ENCODE measurements at regions not wholly inside any gene's neighbourhood (a gene's known extent, or its start where the extent isn't known, plus 50 kb on each side); places are given as distances from the start of the nearest gene placed in this dataset.
A peak's percentile ranks its signal among the peaks of the same experiment; 100 is the strongest.
"Not testable (repeated sequence)": the region's sequence is repeated elsewhere in the genome, so short reads cannot be mapped to it uniquely, and the experiment has no call there.

DNA sequence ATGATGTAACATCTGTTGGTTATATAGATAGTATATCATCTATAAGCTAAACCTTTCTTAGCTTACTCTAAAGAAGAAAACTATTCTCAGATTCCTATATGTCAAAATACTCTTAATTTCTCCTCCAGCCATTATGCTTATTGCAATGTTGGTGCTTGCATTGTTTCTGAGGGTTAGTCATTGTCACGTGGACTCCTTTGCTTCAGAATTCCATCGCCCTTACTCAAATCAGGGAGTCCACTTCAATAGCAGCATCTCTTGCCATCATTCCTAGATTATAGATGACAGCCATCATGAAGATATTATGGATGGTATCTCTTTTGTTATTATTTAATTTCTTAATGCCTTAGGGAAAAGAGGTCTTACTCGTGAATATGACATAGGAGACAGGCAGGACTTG, 776.1 kb downstream of the TENT5A start:
- no peak overlapping the region for H3K4me3 ChIP-seq (ENCODE audit: low read length)
- no peaks in the 10 kb centered on the region for H3K36me3 ChIP-seq (ENCODE audit: insufficient read depth, low read depth, low read length)
- no peak overlapping the region for H3K9ac ChIP-seq (ENCODE audit: low read depth, low read length)
- H3K27me3 ChIP-seq (ENCODE audit: insufficient read depth, low read length) = no peaks in the 10 kb centered on the region
- H3K9me3 ChIP-seq (ENCODE audit: insufficient read depth, low read depth, low read length) = peaks cover 4% of the 10 kb centered on the region; the same call in 1 of the 2 replicates
- H3K27ac ChIP-seq (ENCODE audit: low read length) = no peak overlapping the region
- peaks cover 9% of the 10 kb centered on the region; the same call in 1 of the 2 replicates for H3K4me1 ChIP-seq (ENCODE audit: insufficient read depth, low read length)

DNA sequence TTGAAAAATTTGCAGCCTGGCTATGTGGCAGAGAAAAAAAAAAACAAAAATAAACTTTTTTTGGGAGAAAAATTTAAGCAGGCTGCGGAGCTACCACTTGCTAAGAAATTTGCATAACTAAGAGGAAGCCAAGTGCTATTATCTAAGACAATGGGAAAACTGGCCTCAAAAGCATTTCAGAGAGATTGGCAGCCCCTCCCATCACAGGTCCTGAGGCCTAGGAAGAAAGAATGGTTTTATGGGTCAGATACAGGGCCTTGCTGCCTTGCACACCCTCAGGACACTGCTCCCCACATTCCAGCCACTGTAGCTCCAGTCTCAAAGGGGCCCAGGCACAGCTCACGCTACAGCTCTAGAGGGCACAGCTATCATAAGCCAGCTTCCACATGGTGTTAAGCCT, 777.9 kb downstream of the TENT5A start:
- peaks cover 9% of the 10 kb centered on the region; the same call in 1 of the 2 replicates for H3K4me1 ChIP-seq (ENCODE audit: insufficient read depth, low read length)
- 0 out of 2 replicates have a peak, but pooled peaks cover 4% of the 10 kb centered on the region for H3K9me3 ChIP-seq (ENCODE audit: insufficient read depth, low read depth, low read length)

DNA sequence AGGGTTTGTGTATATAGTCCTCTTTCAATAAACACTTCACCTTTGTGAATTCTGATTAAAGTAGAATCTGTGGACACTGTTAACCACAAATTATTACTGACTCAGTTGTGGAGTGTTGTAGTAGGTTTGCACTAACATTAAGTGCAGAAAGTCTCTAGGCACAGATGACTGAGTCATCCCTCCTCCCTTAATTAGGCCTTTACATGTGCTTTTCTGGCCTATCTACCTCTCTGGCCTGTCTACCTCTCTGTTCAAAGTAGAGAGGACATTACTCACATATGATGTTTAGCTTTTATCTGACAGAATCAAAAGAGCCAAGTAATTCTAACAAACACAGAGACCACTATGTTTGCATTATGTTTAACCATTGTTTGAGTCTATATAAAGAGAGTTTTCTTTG, 783.0 kb downstream of the TENT5A start:
- no peak overlapping the region for H3K27ac ChIP-seq (ENCODE audit: low read length)
- no peaks in the 10 kb centered on the region for H3K27me3 ChIP-seq (ENCODE audit: insufficient read depth, low read length)
- no peak overlapping the region for H3K4me3 ChIP-seq (ENCODE audit: low read length)
- H3K9ac ChIP-seq (ENCODE audit: low read depth, low read length) = no peak overlapping the region
- no peaks in the 10 kb centered on the region for H3K36me3 ChIP-seq (ENCODE audit: insufficient read depth, low read depth, low read length)
- H3K9me3 ChIP-seq (ENCODE audit: insufficient read depth, low read depth, low read length) = no peaks in the 10 kb centered on the region
- H3K4me1 ChIP-seq (ENCODE audit: insufficient read depth, low read length) = peaks cover 8% of the 10 kb centered on the region; the same call in 1 of the 2 replicates

More for the DNA sequence above, 777.9 kb downstream of the TENT5A start:
- Histone ChIP-seq H3K27ac (ENCODE audit: low read length) (no peak overlapping the region), H3K36me3 (ENCODE audit: insufficient read depth, low read depth, low read length) (no peaks in the 10 kb centered on the region), H3K9ac (ENCODE audit: low read depth, low read length) (no peak overlapping the region), H3K27me3 (ENCODE audit: insufficient read depth, low read length) (no peaks in the 10 kb centered on the region), H3K4me3 (ENCODE audit: low read length) (no peak overlapping the region)

DNA sequence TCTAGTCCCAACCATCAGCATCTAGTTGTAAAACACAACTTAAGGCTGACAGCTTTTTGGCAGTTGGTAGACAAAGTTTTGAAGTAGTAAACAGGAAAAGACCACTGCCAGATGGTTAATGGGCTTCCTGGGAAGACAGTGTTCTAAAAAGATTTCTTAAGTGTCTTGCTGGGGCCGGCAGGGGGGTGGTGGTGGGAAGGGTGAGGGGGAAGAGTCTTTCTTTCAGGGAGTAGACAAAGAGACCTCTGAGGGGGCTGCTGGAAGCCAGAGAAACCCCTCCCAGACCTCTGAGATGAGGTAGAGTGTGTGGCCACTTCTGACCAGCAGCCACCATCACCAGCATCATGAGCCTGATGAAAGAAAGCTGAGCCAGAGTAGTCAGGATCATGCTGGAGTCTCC, 784.9 kb downstream of the TENT5A start:
- no peaks in the 10 kb centered on the region for H3K9me3 ChIP-seq (ENCODE audit: insufficient read depth, low read depth, low read length)
- peaks cover 4% of the 10 kb centered on the region; the same call in 1 of the 2 replicates for H3K4me1 ChIP-seq (ENCODE audit: insufficient read depth, low read length)
- peak overlapping the region; percentile 35 for H3K27ac ChIP-seq (ENCODE audit: low read length)
- no peak overlapping the region for H3K9ac ChIP-seq (ENCODE audit: low read depth, low read length)
- H3K27me3 ChIP-seq (ENCODE audit: insufficient read depth, low read length) = no peaks in the 10 kb centered on the region
- H3K36me3 ChIP-seq (ENCODE audit: insufficient read depth, low read depth, low read length) = no peaks in the 10 kb centered on the region
- H3K4me3 ChIP-seq (ENCODE audit: low read length) = no peak overlapping the region

DNA sequence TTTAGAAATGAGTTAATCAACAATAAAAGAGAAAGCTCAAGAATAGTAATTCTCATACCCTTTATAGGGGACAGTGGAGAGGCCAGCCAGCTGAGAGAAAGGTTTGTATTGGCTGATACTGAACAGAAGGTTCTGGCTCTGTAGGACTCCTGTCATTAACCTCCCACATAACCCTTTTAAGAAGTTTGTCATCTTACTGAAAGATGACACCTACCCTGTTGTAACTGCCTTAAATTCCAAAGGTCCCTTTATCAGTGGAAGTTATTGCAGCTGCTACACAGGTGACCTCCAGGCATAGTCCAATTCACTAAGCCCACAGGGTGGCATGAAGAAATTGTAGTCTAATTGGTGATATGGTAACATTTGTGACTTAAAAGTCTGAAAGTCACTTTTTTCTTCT, 790.1 kb downstream of the TENT5A start:
- Histone ChIP-seq H3K36me3 (ENCODE audit: insufficient read depth, low read depth, low read length) (no peaks in the 10 kb centered on the region), H3K9ac (ENCODE audit: low read depth, low read length) (no peak overlapping the region), H3K4me1 (ENCODE audit: insufficient read depth, low read length) (peaks cover under 1% of the 10 kb centered on the region; the same call in 1 of the 2 replicates), H3K27ac (ENCODE audit: low read length) (no peak overlapping the region), H3K4me3 (ENCODE audit: low read length) (no peak overlapping the region), H3K27me3 (ENCODE audit: insufficient read depth, low read length) (no peaks in the 10 kb centered on the region), H3K9me3 (ENCODE audit: insufficient read depth, low read depth, low read length) (no peaks in the 10 kb centered on the region)

DNA sequence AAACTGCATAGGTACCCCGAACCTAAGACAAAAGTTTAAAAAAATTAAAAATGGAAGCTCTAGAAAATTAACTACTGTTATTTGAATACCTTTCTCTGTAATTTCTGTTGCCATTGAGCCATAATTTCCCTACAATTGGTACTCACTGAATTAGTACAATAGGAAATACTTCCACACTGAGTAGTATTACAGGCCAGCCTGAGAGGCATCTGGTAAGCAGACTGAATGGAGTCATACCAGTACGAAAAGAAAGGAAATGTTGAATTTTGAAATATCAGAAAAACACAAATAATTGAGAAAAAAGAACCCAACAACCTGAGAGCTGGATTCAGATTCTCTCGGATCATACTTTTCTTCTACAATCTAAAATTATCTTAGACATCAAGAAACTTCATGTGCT, 791.3 kb downstream of the TENT5A start:
- Histone ChIP-seq H3K36me3 (ENCODE audit: insufficient read depth, low read depth, low read length) (no peaks in the 10 kb centered on the region), H3K9me3 (ENCODE audit: insufficient read depth, low read depth, low read length) (no peaks in the 10 kb centered on the region), H3K27ac (ENCODE audit: low read length) (no peak overlapping the region), H3K27me3 (ENCODE audit: insufficient read depth, low read length) (no peaks in the 10 kb centered on the region), H3K4me3 (ENCODE audit: low read length) (no peak overlapping the region), H3K4me1 (ENCODE audit: insufficient read depth, low read length) (no peaks in the 10 kb centered on the region; the same call in 1 of the 2 replicates), H3K9ac (ENCODE audit: low read depth, low read length) (no peak overlapping the region)

DNA sequence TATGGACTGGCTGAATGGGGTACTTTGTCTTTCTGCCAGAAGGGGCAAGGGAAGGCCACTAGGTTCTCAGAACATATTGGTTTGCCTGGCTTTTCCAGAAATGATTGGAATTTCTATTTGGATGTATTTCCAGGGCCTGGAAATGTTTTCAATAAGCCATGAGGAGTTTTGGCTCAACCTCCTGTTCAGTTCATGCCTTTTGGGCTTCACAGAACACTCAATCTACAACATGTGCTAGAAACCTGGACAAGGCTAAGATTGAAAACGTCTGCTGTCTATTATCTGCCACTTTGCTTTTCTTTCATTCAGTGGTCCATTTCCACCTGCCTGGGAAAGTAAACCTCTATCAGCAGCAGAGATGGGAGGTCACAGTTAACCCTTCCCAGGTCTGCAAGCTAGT, 793.4 kb downstream of the TENT5A start:
- no peaks in the 10 kb centered on the region for H3K27me3 ChIP-seq (ENCODE audit: insufficient read depth, low read length)
- no peaks in the 10 kb centered on the region for H3K9me3 ChIP-seq (ENCODE audit: insufficient read depth, low read depth, low read length)
- H3K27ac ChIP-seq (ENCODE audit: low read length) = no peak overlapping the region
- no peaks in the 10 kb centered on the region; the same call in 1 of the 2 replicates for H3K4me1 ChIP-seq (ENCODE audit: insufficient read depth, low read length)
- H3K9ac ChIP-seq (ENCODE audit: low read depth, low read length) = no peak overlapping the region
- H3K4me3 ChIP-seq (ENCODE audit: low read length) = no peak overlapping the region
- no peaks in the 10 kb centered on the region for H3K36me3 ChIP-seq (ENCODE audit: insufficient read depth, low read depth, low read length)

DNA sequence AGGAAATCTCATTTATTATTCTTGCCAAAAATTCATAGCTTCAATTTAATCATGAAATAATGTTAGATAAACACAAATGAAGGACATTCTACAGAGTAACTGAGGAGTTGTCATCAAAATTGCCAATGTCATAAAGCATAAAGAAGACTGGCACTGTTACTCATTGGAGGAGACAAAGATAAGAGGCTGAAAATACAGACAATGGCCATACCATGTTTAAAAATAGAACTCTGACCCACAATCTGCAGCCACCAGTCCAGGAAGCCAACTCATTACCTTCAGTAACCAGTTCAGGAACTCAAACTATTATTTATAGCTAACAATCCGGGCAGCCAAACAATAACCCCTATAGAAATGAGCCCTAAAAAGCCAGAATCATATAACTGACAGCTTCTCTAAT, 795.6 kb downstream of the TENT5A start:
- Histone ChIP-seq H3K4me3 (ENCODE audit: low read length) (no peak overlapping the region), H3K9ac (ENCODE audit: low read depth, low read length) (no peak overlapping the region), H3K4me1 (ENCODE audit: insufficient read depth, low read length) (no peaks in the 10 kb centered on the region), H3K27ac (ENCODE audit: low read length) (no peak overlapping the region), H3K27me3 (ENCODE audit: insufficient read depth, low read length) (no peaks in the 10 kb centered on the region), H3K9me3 (ENCODE audit: insufficient read depth, low read depth, low read length) (no peaks in the 10 kb centered on the region), H3K36me3 (ENCODE audit: insufficient read depth, low read depth, low read length) (no peaks in the 10 kb centered on the region)

DNA sequence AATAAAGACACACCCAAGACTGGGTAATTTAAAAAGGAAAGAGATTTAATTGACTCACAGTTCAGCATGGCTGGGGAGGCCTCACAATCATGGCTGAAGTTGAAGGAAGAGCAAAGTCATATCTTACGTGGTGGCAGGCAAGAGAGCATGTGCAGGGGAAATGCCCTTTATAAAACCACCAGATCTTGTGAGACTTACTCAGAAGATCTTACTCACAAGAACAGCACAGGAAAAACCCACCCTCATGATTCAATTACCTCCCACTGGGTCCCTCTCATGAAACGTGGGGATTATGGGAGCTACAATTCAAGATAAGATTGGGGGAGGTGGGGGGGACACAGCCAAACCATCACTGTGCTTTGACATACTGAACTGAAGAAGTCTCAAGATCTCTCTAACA, 800.0 kb downstream of the TENT5A start:
- not testable (repeated sequence) for H3K9me3 ChIP-seq (ENCODE audit: insufficient read depth, low read depth, low read length); H3K27me3 ChIP-seq (ENCODE audit: insufficient read depth, low read length); H3K9ac ChIP-seq (ENCODE audit: low read depth, low read length); H3K36me3 ChIP-seq (ENCODE audit: insufficient read depth, low read depth, low read length); H3K4me1 ChIP-seq (ENCODE audit: insufficient read depth, low read length); H3K27ac ChIP-seq (ENCODE audit: low read length); H3K4me3 ChIP-seq (ENCODE audit: low read length)

DNA sequence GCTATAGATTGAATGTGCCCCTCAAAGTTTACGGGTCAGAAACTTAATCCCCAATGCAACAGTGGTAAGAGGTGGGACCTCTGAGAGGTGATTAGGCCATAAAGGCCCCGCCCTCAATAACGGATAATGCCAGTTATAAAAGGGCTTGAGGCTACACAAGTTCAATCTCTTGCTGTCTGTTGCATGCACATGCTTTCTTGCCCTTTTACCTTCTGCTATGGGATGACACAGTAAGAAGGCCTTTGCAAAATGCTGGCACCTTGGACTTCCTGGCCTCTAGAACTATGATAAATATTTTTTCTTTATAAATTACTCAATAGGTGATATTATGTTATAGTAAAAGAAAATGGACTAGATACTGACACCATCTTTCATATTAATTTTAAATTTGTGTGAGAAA, 806.1 kb downstream of the TENT5A start:
- H3K9me3 ChIP-seq (ENCODE audit: insufficient read depth, low read depth, low read length) = no peaks in the 10 kb centered on the region
- no peaks in the 10 kb centered on the region for H3K27me3 ChIP-seq (ENCODE audit: insufficient read depth, low read length)
- no peaks in the 10 kb centered on the region for H3K4me1 ChIP-seq (ENCODE audit: insufficient read depth, low read length)
- H3K9ac ChIP-seq (ENCODE audit: low read depth, low read length) = no peak overlapping the region
- no peak overlapping the region for H3K4me3 ChIP-seq (ENCODE audit: low read length)
- no peaks in the 10 kb centered on the region for H3K36me3 ChIP-seq (ENCODE audit: insufficient read depth, low read depth, low read length)
- no peak overlapping the region for H3K27ac ChIP-seq (ENCODE audit: low read length)

DNA sequence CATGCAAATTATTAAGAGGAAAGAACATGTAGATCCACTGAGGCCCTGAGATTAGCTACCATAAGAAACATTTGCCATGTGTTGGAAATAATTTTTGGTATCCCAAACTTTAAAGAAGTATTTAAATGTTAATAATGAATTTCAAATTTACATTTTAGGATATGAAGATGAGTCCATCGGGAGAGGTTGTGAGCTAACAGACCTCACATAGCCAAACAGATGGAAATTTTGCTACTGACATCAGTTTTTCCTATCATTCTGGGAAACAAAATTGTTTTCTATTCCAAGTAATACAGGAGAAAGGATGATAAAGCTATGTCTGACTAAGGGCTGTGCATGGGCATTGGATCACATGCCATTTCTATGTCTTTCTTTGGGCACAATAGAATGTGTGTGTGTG, 809.6 kb downstream of the TENT5A start:
- Histone ChIP-seq H3K4me3 (ENCODE audit: low read length) (no peak overlapping the region), H3K36me3 (ENCODE audit: insufficient read depth, low read depth, low read length) (no peaks in the 10 kb centered on the region), H3K27ac (ENCODE audit: low read length) (no peak overlapping the region)

DNA sequence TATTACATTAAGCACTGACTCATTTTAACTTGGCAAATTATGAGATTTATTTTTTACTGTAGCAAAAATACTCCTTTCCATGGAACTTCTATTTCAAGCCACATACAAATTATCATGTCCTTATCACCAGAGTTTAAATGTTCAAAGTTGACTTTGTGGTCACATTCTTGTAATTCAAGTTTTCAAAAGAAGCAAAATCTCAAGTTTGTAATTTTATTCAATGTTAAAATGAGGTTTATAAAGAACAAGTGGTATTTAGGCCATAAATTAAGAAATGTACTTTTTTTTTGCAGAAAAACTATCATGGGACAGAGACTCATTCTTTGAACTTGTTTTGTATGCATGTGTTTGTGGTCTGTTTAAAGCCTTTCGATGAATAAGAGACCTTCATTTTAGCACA, 811.5 kb downstream of the TENT5A start:
- Histone ChIP-seq H3K9me3 (ENCODE audit: insufficient read depth, low read depth, low read length) (no peaks in the 10 kb centered on the region), H3K27me3 (ENCODE audit: insufficient read depth, low read length) (no peaks in the 10 kb centered on the region), H3K4me3 (ENCODE audit: low read length) (no peak overlapping the region), H3K9ac (ENCODE audit: low read depth, low read length) (no peak overlapping the region), H3K27ac (ENCODE audit: low read length) (no peak overlapping the region), H3K4me1 (ENCODE audit: insufficient read depth, low read length) (no peaks in the 10 kb centered on the region), H3K36me3 (ENCODE audit: insufficient read depth, low read depth, low read length) (no peaks in the 10 kb centered on the region)

More for the DNA sequence above, 809.6 kb downstream of the TENT5A start:
- Histone ChIP-seq H3K9me3 (ENCODE audit: insufficient read depth, low read depth, low read length) (no peaks in the 10 kb centered on the region), H3K4me1 (ENCODE audit: insufficient read depth, low read length) (no peaks in the 10 kb centered on the region), H3K9ac (ENCODE audit: low read depth, low read length) (no peak overlapping the region), H3K27me3 (ENCODE audit: insufficient read depth, low read length) (no peaks in the 10 kb centered on the region)

DNA sequence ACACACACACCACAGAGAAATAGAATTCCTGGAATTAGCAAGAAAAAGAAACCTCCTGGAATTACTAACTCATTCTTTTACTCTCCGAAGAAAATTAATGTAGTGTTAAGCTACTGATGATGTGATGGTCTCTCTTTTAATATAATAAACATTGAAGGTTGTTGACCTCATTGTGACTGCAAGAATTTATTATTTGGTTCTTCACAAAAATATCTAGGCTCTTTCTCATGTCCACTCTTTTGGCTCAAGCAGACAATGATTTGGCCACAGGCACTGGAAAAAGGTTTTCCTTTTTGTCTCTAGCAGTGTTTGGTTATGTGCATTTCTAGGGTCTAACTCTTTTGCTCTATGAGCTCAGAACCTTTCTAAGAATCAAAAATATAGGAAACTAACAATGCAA, 811.9 kb downstream of the TENT5A start:
- no peaks in the 10 kb centered on the region for H3K27me3 ChIP-seq (ENCODE audit: insufficient read depth, low read length)
- H3K4me1 ChIP-seq (ENCODE audit: insufficient read depth, low read length) = no peaks in the 10 kb centered on the region
- H3K9ac ChIP-seq (ENCODE audit: low read depth, low read length) = no peak overlapping the region
- H3K9me3 ChIP-seq (ENCODE audit: insufficient read depth, low read depth, low read length) = no peaks in the 10 kb centered on the region
- no peaks in the 10 kb centered on the region for H3K36me3 ChIP-seq (ENCODE audit: insufficient read depth, low read depth, low read length)
- no peak overlapping the region for H3K4me3 ChIP-seq (ENCODE audit: low read length)
- no peak overlapping the region for H3K27ac ChIP-seq (ENCODE audit: low read length)
